SH-SY5Y (cell line): ENCODE measurements at regions not wholly inside any gene's neighbourhood (a gene's known extent, or its start where the extent isn't known, plus 50 kb on each side); places are given as distances from the start of the nearest gene placed in this dataset.

Source experiments
- GATA2 ChIP-seq: IDR thresholded peaks from 2 replicates; pipeline ENCODE4 v1.6.1; 2011; ENCODE audit warnings: mild to moderate bottlenecking, low read depth, low read length
- GATA3 ChIP-seq: IDR thresholded peaks from 2 replicates; pipeline ENCODE4 v1.6.1; 2011; ENCODE audit warnings: low read depth, mild to moderate bottlenecking, low read length, moderate library complexity

- no peak for TF ChIP-seq GATA2
- no peak for TF ChIP-seq GATA3
Measured at GRCh38 chr20:60565083-60565482, 606.9 kb downstream of the CDH26 start.

DNA sequence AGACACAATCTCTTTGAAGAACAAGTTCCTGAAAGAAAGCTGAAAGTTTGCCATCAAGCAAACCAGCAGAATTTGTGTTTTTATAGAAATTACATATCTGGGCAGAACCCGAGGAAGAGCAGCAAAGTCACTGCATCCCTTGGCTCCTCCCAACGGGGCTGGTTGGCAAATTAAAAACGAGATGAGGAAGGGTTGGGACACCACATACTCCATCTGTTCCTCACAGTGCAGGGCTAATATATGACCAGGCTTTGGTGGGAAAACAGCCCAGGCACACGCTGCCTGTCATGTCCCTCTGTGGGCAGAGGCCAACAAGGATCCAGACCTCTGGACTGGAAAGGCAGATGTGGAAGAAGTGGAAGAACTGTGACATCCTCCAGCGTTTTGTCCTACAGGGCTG, 607.3 kb downstream of the CDH26 start:
- no peak for TF ChIP-seq GATA2
- no peak for TF ChIP-seq GATA3

GRCh38 chr20:60569116-60569515, 610.9 kb downstream of the CDH26 start:
- TF ChIP-seq GATA3 (no peak), GATA2 (no peak)

GRCh38 chr20:60570481-60571277, 612.5 kb downstream of the CDH26 start:
- TF ChIP-seq GATA2 (no peak), GATA3 (no peak)

DNA sequence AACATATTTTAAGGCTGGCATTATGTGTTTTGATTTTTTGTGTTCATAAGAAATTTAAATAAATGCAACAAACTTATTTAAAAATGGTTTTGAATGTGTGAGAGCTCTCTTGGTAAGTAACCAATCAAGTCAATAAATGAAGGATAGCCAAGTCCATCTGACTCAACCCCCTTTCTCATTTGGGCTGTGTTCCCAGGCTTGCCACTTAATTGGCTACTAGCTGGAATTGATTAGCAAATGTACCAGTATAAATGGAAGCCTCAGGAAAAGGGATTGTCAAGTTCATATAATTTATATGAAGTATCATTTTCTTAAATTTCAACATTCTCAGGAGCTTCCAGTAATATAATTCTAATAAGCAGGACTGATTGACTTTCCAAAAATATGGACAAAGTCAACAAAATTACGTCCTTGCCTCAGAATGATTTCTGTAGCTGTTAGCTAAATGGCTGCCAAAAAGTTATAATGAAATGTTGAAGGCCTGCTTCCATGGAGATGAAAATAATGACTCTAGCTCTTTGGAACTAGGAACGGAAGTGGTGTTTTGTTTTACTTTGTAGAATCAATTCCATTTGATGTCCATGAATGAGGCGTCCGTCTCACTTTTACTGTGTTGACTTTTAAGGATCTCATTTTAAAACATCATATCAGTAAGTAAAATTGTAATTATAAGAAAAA, 614.9 kb downstream of the CDH26 start:
- no peak for TF ChIP-seq GATA2
- no peak for TF ChIP-seq GATA3

DNA sequence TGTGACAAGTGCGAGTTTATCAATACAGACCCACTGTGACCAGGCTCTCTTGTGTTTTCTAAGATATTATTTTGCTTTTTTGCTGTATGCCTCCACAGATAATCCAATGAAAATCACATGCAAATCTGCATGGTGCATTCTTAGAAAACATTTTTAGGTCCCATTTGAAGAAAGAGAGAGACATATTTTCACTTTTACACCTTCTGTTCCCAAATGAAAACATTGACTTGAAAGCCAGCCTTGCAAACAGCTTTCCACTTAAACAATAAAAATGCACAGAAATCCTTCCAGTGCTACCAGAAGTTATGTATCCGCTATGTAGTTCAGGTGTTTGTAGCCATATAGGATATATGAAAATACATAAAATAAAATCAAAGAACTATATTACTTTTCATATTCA, 618.0 kb downstream of the CDH26 start:
- TF ChIP-seq GATA2: no peak
- TF ChIP-seq GATA3: no peak

DNA sequence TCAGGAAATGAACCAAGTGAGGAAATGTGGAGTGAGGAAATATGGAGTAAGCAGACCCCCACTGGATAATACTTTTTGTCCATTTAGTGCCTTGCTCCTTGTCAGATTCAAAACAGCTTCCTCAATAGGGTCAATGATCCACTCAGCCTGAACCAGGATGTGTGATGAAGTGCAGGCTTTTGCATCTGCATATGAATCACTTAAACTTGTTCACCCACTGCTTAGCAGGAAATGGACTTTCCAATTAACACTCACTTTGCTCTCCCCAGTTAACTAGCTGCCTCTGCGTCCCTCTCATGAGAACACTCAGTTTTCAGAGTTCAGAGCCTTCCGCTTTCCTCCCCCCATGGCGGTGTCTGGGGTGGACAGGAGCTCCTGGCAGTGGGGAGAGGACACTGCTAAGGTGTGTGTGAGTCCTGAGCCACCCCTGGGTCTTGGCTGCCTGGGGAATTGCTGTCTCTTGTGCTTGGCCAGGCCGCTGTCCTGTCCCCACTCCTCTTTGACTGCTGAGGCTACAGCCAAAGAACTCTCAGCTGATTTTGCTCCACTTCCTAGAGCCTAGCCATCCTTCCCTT, 621.8 kb downstream of the CDH26 start:
- TF ChIP-seq GATA2: no peak
- TF ChIP-seq GATA3: no peak

DNA sequence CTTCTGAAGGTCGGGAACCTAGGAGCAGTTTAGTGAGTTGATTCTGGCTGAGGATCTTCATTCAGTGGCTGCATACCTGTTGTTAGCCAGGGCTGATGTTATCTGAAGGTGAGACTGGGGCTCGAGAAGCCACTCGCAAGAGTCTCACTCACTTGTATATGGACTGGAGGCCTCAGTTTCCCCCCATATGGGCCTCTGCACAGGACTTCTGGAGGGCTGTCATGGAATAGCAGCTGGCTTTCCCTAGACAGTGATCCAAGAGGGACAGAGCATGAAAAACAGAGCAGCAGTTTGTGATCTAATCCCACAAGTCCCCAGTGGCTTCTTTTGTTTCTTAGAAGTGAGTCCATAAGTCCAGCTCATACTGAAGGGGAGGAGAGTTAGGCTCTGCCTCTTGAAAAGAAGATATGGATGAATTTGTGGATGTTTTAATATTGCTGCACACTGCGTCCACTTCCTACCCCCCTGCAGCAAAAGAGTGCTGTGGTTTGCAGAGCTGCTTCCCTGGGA, 623.4 kb downstream of the CDH26 start:
- TF ChIP-seq GATA2: no peak

DNA sequence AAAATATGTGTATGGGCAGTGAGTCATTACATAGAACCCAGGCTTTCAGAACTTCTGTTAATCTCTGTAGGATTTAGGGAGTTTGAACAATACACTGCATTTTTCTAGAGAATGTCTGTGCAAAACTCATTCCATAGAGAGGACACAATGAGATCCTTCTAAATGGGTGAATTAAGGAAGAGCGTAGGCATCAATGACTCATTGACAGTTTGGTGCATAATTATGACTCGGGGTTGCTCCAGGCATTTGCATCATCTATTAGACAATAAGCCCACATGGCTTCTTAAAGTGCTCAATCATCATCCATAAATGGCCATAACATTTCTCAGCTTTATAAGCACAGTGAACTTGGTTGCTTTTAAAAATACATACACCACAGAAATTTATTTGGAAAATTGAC, 625.5 kb downstream of the CDH26 start:
- TF ChIP-seq GATA2 (no peak), GATA3 (no peak)

- TF ChIP-seq GATA2 (no peak), GATA3 (no peak)
Measured at GRCh38 chr20:60584221-60584620, 626.0 kb downstream of the CDH26 start.

DNA sequence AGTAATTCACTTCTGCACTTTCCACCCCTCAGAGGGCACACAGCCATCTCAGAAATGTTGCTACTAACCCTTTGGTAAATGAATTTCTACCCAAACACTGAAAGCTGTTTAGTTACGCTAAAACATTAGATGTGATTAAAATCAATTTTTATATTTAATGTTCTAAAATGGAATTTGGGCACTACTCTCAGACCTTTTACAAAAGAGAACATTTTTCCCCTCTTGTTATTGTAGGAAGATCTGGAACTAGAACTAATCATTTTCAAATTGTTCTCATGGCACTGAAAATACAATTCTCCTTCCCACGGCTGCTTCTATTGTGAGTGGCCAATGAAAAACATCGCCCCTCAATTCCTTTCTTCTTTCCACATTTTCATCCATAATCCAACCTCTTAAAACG, 627.4 kb downstream of the CDH26 start:
- no peak for TF ChIP-seq GATA3
- no peak for TF ChIP-seq GATA2

DNA sequence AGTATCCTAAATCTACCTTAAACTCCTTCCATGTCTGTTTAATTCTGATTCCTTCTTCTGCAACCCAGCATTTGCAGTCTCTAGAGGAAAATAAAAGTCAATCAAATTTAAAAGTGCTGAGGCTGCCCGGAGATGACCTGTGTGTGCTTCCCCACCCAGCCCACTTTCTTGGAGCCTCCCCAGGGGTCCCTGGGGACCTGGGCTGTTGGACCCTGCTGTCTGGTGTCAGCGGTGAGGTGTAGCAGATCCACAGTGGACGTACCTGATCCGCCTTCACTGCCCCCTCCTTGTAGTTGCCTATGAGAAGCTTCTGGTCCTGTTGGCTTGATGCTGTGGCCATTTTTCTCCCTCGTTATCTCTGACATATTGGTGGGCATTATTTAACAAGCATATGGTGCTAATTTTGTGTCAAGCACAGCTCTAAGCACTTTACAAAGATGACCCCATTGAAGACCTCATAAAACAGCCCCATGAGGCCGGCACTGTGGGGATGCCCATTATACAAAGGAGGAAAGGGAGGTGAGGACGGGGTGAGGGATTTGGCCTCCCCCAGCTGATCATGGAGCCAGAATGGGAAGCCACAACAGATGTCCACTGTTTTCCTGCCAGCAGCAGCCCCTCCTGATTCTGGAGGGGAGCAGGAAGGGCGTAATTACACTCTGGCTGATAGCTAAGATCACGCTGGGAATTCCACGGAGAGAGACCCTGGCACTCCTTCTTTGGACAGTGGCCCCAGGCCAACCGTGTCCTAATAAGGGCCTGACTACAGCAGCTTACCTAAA, 628.2 kb downstream of the CDH26 start:
- TF ChIP-seq GATA2 (peak; percentile 55), GATA3 (no peak)

GRCh38 chr20:60587986-60588385, 629.8 kb downstream of the CDH26 start:
- TF ChIP-seq GATA3 (no peak), GATA2 (no peak)

DNA sequence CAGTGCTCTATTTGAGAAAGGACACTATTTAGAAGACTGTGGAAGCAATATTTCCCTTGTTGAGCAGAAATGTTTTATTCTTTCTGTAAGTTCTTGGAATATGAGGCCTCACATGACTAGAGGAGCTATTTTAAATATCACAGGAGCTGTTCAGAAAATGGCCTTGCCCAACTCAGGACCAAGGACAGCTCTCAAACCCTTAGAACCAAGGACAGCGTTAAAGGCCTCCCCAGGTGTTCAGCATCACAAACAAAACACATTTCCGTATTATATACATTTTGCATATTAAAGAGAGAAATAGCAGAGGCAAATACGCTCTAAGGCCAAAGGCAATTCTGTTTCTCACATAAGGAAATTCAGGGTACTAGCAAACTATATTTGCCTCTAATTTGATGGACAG, 631.4 kb downstream of the CDH26 start:
- no peak for TF ChIP-seq GATA3
- no peak for TF ChIP-seq GATA2

DNA sequence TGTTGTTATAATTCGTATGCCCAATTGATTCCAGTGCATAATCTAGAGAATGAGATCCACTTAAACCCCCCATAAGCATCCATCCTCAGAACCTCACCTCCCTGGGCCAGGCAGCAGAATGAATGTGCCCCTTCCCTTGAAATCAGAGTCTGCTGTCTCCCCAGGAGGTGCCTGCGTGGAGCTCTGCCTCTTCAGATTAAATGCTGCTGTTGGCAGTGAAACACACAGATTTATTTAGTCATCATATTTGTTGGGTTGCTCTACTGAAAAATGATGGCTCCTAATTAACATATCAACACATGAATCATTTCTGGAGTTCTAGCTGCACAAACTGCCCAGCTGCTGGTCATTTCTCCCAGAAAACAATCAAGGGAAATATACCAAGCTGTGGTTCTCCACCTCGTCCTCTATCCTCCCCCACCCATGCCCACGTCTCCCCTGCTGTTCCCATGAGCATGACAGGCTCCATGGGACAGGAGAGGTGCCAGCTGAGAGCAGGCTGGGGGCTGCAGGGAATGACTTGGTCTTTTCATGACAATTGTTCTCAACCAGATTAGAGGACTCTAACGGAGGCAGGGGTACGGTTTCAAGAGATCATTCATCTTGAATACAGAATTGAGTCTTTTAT, 633.1 kb downstream of the CDH26 start:
- TF ChIP-seq GATA2: no peak
- no peak for TF ChIP-seq GATA3
